ENCODE measurements at regions not wholly inside any gene's neighbourhood (a gene's known extent, or its start where the extent isn't known, plus 50 kb on each side); places are given as distances from the start of the nearest gene placed in this dataset.

- H3K27ac Mint-ChIP-seq = no peak overlapping the region
- ATAC-seq (no peak), DNase-seq (ENCODE audit: low spot score) (no peak)
- no peaks in the 10 kb centered on the region for H3K4me1 Mint-ChIP-seq (ENCODE audit: low read depth in 2 of 2)
- no peak overlapping the region for H3K4me3 Mint-ChIP-seq
- peaks cover 7% of the 10 kb centered on the region for H3K9me3 Mint-ChIP-seq
- H3K27me3 Mint-ChIP-seq = no peaks in the 10 kb centered on the region
- H3K36me3 Mint-ChIP-seq = no peaks in the 10 kb centered on the region
These were observed 127.3 kb downstream of the BTBD3 start for GRCh38 chr20:12044969-12045368.

DNA sequence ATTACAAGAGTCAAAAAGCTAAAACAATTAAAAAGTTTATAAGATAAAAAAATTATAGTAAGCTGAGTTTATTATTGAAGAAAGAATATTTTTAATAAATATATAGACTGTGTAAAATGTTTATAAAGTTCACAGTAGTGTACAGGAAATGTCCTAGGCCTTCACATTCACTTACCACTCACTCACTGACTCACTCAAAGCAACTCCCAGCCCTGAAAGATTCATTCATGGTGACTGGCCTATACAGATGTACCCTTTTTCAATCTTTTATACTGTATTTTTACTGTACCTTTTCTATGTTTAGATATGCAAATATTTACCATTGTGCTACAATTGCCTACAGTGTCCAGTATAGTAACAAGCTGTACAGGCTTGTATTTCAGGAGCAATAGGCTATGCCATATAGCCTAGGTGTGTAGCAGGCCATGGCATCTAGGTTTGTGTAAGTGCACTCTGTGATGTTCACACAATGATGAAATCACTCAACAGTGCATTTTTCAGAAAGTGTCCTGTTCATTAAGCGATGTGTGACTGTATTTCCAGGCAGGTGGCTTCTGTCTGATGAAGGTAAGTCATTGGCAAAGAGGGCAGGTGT is 130.2 kb downstream of the BTBD3 start:
- Mint-ChIP-seq H3K4me1 (ENCODE audit: low read depth in 2 of 2) (peaks cover 0 to 2% of the 10 kb centered on the region in 2 donors), H3K27me3 (no peaks in the 10 kb centered on the region), H3K4me3 (no peak overlapping the region), H3K27ac (no peak overlapping the region), H3K36me3 (no peaks in the 10 kb centered on the region), H3K9me3 (peaks cover 10% of the 10 kb centered on the region)
- ATAC-seq (no peak), DNase-seq (ENCODE audit: low spot score) (no peak)

GRCh38 chr20:12049125-12049524 is 131.4 kb downstream of the BTBD3 start:
- Mint-ChIP-seq H3K9me3 (peaks cover 13% of the 10 kb centered on the region), H3K36me3 (no peaks in the 10 kb centered on the region), H3K4me3 (no peak overlapping the region), H3K4me1 (ENCODE audit: low read depth in 2 of 2) (peaks cover 0 to 9% of the 10 kb centered on the region in 2 donors), H3K27ac (no peak overlapping the region), H3K27me3 (no peaks in the 10 kb centered on the region)
- ATAC-seq (no peak), DNase-seq (ENCODE audit: low spot score) (no peak)

GRCh38 chr20:12051206-12052163 is 133.8 kb downstream of the BTBD3 start:
- ATAC-seq (no peak), DNase-seq (ENCODE audit: low spot score) (no peak)
- H3K36me3 Mint-ChIP-seq = no peaks in the 10 kb centered on the region
- H3K4me3 Mint-ChIP-seq = no peak overlapping the region
- no peak overlapping the region for H3K27ac Mint-ChIP-seq
- H3K4me1 Mint-ChIP-seq (ENCODE audit: low read depth in 2 of 2) = peaks cover 0 to 12% of the 10 kb centered on the region in 2 donors
- peaks cover 11% of the 10 kb centered on the region for H3K9me3 Mint-ChIP-seq
- H3K27me3 Mint-ChIP-seq = no peaks in the 10 kb centered on the region

DNA sequence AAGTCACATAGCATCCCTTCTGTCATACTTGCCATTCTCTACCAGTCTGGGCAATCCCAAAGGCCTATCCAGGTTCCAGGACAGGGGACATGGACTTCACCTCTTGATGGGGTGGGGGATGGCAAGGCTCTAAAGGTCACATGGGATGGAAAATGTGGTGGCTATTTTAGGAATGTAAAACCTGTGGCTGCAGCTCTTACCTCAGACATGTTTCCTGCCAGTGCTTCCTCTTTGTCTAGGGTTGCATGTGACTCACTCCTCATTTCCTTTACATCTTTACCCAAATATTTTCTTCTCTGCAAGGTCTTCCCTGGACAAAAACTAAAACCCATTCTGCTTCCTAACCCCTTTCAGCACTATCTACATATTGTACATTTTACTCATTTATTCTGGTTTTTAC is 135.7 kb downstream of the BTBD3 start:
- Mint-ChIP-seq H3K4me3 (no peak overlapping the region), H3K27ac (no peak overlapping the region), H3K36me3 (no peaks in the 10 kb centered on the region), H3K27me3 (no peaks in the 10 kb centered on the region), H3K4me1 (ENCODE audit: low read depth in 2 of 2) (peaks cover 0 to 12% of the 10 kb centered on the region in 2 donors), H3K9me3 (peaks cover 6% of the 10 kb centered on the region)
- DNase-seq (ENCODE audit: low spot score) (no peak), ATAC-seq (peak in 1 of 2 donors; percentile 57)

DNA sequence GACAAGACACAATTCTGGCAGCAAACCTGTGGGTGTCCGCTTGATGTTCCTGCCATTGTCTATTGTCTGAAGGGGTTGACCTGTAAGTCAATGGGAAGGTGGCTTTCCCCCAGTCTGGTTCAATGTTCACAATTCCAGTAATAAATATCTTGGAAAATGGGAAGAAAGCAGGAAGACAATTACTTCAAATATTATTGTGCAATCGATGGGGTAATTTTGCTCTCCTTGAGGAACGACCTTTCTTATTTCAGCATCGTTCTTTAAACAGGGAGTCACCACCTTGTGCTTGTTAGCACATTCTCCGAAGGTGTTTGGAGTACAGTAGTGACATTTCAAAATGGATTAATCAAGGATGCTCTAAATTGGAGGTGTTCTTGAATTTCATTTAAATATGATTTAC is 136.9 kb downstream of the BTBD3 start:
- no peaks in the 10 kb centered on the region for H3K27me3 Mint-ChIP-seq

GRCh38 chr20:12055161-12055560 is 137.5 kb downstream of the BTBD3 start:
- no peaks in the 10 kb centered on the region for H3K36me3 Mint-ChIP-seq
- no peak overlapping the region for H3K4me3 Mint-ChIP-seq
- ATAC-seq = no peak

More for the DNA sequence above, 136.9 kb downstream of the BTBD3 start:
- Mint-ChIP-seq H3K36me3 (no peaks in the 10 kb centered on the region), H3K4me1 (ENCODE audit: low read depth in 2 of 2) (peaks cover 0 to 12% of the 10 kb centered on the region in 2 donors), H3K9me3 (peaks cover 6% of the 10 kb centered on the region), H3K4me3 (no peak overlapping the region), H3K27ac (no peak overlapping the region)
- DNase-seq (ENCODE audit: low spot score) (no peak), ATAC-seq (no peak)

GRCh38 chr20:12056839-12057238 is 139.1 kb downstream of the BTBD3 start:
- Mint-ChIP-seq H3K9me3 (peaks cover 8% of the 10 kb centered on the region), H3K27ac (no peak overlapping the region), H3K4me3 (no peak overlapping the region), H3K36me3 (peaks cover 6% of the 10 kb centered on the region), H3K27me3 (no peaks in the 10 kb centered on the region), H3K4me1 (ENCODE audit: low read depth in 2 of 2) (peaks cover 0 to 12% of the 10 kb centered on the region in 2 donors)
- no peak for DNase-seq (ENCODE audit: low spot score)
- no peak for ATAC-seq

More at GRCh38 chr20:12055161-12055560, 137.5 kb downstream of the BTBD3 start:
- Mint-ChIP-seq H3K9me3 (peaks cover 6% of the 10 kb centered on the region), H3K27me3 (no peaks in the 10 kb centered on the region), H3K27ac (no peak overlapping the region), H3K4me1 (ENCODE audit: low read depth in 2 of 2) (peaks cover 0 to 12% of the 10 kb centered on the region in 2 donors)
- no peak for DNase-seq (ENCODE audit: low spot score)

- H3K36me3 Mint-ChIP-seq = peaks cover 6% of the 10 kb centered on the region
- DNase-seq (ENCODE audit: low spot score) = no peak
- H3K4me1 Mint-ChIP-seq (ENCODE audit: low read depth in 2 of 2) = peaks cover 0 to 12% of the 10 kb centered on the region in 2 donors
- H3K9me3 Mint-ChIP-seq = peaks cover 8% of the 10 kb centered on the region
- no peak for ATAC-seq
- H3K27ac Mint-ChIP-seq = no peak overlapping the region
- no peaks in the 10 kb centered on the region for H3K27me3 Mint-ChIP-seq
- H3K4me3 Mint-ChIP-seq = no peak overlapping the region
These were observed 140.1 kb downstream of the BTBD3 start for GRCh38 chr20:12057778-12058177.

DNA sequence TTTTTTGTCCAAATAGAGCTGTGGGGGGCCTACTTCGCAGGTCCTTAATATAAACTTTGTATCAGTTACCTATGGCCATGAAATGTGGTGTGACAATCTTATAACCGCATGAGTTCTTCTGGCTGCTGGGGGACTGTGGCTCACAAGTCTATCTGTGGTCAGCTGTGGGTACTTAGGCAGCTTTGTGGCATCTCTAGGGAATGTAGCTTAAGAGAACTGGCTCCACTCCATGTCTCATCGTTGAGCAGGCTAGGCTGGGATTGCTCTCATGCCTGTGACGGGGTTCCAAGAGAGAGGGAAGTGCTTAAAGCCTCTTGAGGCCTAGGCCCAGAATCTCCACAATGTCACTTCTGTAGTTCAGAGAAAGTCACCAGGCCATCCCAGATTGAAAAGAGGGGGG is 140.5 kb downstream of the BTBD3 start:
- no peaks in the 10 kb centered on the region for H3K27me3 Mint-ChIP-seq
- no peak for DNase-seq (ENCODE audit: low spot score)
- H3K27ac Mint-ChIP-seq = no peak overlapping the region
- no peak overlapping the region for H3K4me3 Mint-ChIP-seq
- no peak for ATAC-seq
- peaks cover 0 to 8% of the 10 kb centered on the region in 2 donors for H3K4me1 Mint-ChIP-seq (ENCODE audit: low read depth in 2 of 2)
- H3K9me3 Mint-ChIP-seq = peaks cover 8% of the 10 kb centered on the region
- peaks cover 6% of the 10 kb centered on the region for H3K36me3 Mint-ChIP-seq

DNA sequence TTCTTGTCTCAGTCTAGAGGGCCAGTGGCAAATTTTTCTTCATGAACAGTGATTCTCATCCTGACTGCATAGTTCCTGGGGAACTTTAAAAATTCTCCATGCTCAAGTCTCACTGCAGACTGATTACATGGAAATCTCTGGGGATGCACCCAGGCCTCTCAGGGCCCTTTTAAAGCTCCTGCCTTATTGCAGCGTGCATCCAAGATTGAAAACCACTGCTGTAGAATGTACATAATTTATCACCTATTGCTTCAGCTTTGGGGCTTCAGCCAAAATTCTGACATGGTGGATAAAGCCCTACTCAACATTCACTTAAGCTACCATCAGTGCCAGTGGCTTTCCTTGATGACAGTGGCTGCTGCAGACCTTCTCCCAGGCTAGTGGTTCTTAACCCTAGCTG is 143.8 kb downstream of the BTBD3 start:
- H3K9me3 Mint-ChIP-seq = peaks cover 5% of the 10 kb centered on the region
- peaks cover 6% of the 10 kb centered on the region for H3K36me3 Mint-ChIP-seq
- H3K4me3 Mint-ChIP-seq = no peak overlapping the region
- no peak overlapping the region for H3K27ac Mint-ChIP-seq
- H3K27me3 Mint-ChIP-seq = no peaks in the 10 kb centered on the region
- H3K4me1 Mint-ChIP-seq (ENCODE audit: low read depth in 2 of 2) = no peaks in the 10 kb centered on the region
- ATAC-seq = no peak
- DNase-seq (ENCODE audit: low spot score) = no peak

- no peaks in the 10 kb centered on the region for H3K4me1 Mint-ChIP-seq (ENCODE audit: low read depth in 2 of 2)
- H3K36me3 Mint-ChIP-seq = peaks cover 6% of the 10 kb centered on the region
- H3K27ac Mint-ChIP-seq = no peak overlapping the region
- no peak for ATAC-seq
- DNase-seq (ENCODE audit: low spot score) = no peak
- H3K27me3 Mint-ChIP-seq = no peaks in the 10 kb centered on the region
- H3K4me3 Mint-ChIP-seq = no peak overlapping the region
- H3K9me3 Mint-ChIP-seq = peaks cover 7% of the 10 kb centered on the region
These were observed 145.5 kb downstream of the BTBD3 start for GRCh38 chr20:12063106-12063684.

- peaks cover 6% of the 10 kb centered on the region for H3K36me3 Mint-ChIP-seq
- DNase-seq (ENCODE audit: low spot score) = no peak
- no peak overlapping the region for H3K4me3 Mint-ChIP-seq
- H3K4me1 Mint-ChIP-seq (ENCODE audit: low read depth in 2 of 2) = no peaks in the 10 kb centered on the region
- no peak overlapping the region for H3K27ac Mint-ChIP-seq
- H3K9me3 Mint-ChIP-seq = peaks cover 7% of the 10 kb centered on the region
- H3K27me3 Mint-ChIP-seq = no peaks in the 10 kb centered on the region
- ATAC-seq = no peak
These were observed 146.8 kb downstream of the BTBD3 start for GRCh38 chr20:12064540-12064939.

DNA sequence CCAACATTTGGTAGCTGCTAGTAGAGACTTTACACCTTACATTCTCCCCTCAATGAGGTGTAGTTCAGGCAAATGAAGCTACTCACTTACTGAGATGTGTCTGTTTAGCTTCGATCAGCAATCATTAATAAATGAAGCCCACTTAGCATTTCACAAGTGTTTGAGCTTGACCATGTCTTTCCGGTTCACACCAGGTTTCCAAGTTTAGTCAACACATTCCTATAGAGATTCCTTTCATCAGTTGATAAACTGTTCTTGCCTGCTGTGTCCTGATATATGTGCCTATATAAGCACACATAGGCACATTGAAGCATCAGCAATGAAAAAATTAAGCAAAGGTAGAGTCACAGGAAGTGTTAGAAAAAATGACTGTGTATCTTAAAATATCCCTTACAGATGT is 150.0 kb downstream of the BTBD3 start:
- H3K9me3 Mint-ChIP-seq = peaks cover 5% of the 10 kb centered on the region
- H3K36me3 Mint-ChIP-seq = no peaks in the 10 kb centered on the region
- no peaks in the 10 kb centered on the region for H3K4me1 Mint-ChIP-seq (ENCODE audit: low read depth in 2 of 2)
- H3K27ac Mint-ChIP-seq = no peak overlapping the region
- no peaks in the 10 kb centered on the region for H3K27me3 Mint-ChIP-seq
- DNase-seq (ENCODE audit: low spot score) = no peak
- no peak for ATAC-seq
- H3K4me3 Mint-ChIP-seq = no peak overlapping the region

All from natural killer cell treated with Interleukin-12 subunit alpha and Interleukin-12 subunit beta and Interleukin-15 and Interleukin-18, amount 100 ng/mL, for 72 hours (primary cell).